GM18867 (cell line): ENCODE measurements at regions not wholly inside any gene's neighbourhood (a gene's known extent, or its start where the extent isn't known, plus 50 kb on each side); places are given as distances from the start of the nearest gene placed in this dataset.

ENCODE experiments used
- ATAC-seq: cut with Tn5 transposase; IDR thresholded peaks from one replicate; pipeline ENCODE4 v1.9.1; 2021; ENCODE audit warnings: mild to moderate bottlenecking, moderate library complexity; ENCODE audit not compliant: unreplicated experiment

- no peak for ATAC-seq
These were observed 59.3 kb downstream of the DDIT4L start for GRCh38 chr4:100130964-100131363.

GRCh38 chr4:100130491-100130890 is 59.8 kb downstream of the DDIT4L start:
- ATAC-seq = no peak

- no peak for ATAC-seq
These were observed 60.5 kb downstream of the DDIT4L start for GRCh38 chr4:100129774-100130173.

DNA sequence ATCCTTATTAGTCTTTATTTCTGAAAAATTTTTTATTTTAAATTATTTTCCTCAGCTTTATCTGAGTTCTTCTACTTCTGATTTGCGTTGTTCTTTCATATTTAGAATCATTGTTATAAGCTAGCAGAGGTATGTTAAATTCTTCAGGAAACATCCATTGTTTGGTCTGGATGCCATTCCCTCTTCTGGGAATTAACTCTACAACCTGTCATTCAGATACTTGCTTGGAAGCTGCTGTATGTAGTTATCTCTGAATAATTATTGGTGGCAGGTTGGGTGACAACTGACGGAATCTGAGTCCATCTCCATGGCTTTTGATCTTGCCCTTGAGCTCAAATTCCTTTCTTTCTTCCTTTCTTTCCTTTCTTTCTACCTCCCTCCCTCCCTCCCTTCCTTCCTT is 61.9 kb downstream of the DDIT4L start:
- ATAC-seq = no peak

- no peak for ATAC-seq
These were observed 65.6 kb downstream of the DDIT4L start for GRCh38 chr4:100124715-100125114.

DNA sequence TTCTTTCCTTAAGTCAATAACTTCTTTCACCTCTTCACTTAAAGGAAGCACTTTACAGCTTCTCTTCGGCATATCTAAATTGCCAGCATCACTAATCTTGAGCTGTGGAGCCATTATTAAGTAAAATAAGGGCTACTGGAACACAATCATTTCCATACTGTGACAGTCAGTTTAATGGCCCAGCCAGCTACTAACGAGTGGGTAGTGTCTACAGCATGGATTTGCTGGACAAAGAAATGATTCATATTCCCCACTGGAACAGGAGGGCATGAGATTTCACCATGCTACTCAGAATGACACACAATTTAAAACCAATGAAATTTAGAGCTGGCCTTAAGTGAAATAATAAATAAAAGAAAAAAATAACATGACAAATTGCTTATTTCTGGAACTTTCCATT is 72.1 kb downstream of the DDIT4L start:
- ATAC-seq = no peak

DNA sequence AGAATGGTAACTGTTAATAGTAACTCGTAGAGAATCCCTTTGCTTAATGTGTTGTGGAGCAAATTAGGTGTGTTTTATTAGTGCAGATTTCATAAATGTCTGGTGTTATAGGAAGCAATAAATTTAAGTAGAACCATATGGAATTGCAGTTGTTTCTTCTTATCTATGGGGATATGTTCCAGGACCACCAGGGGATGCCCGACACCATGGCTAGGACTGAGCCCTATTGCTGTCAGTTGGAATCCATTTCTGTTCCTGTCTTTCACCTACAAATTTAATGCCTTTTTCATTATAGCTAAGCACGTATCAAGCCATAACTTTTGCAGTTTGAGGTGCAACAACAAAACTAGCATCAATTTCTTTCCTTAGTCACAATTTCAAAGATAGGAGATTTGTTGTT is 72.5 kb downstream of the DDIT4L start:
- ATAC-seq = no peak

DNA sequence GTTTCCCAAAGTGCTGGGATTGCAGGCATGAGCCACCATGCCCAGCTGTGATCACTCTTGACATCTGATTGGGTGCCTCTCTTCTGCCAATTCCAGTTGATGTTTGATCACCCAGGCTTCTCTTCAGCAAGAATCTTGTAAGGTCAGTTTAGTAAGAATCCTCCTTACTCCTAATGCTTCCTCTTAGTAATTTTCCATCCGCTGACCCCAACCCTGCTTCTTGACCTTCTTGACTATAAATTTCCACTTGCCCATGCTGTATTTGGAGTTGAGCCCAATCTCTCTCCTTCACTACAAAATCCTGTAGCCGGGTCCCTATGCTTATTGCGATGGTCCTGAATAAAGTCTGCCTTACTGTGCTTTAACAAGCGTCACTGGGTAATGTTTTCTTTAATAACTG is 75.4 kb downstream of the DDIT4L start:
- no peak for ATAC-seq

DNA sequence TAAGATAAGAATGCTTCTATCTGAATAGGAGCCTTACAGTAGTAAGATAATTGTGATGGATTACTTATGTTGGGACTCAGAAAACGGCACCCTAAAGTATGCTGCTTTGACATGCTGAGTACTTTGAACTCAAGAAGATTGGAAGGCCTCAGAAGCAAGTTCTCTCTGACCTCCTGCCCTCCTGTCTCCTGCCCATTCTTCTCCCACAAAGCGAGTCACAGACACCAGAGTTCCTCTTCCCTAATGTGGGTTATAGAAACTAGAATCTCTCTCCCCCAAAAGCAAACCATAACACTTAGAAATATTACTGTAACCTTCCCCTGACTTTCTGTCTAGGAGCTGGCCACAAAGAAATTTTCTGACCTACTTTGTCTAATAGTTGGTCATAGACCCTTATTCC is 76.5 kb downstream of the DDIT4L start:
- no peak for ATAC-seq

DNA sequence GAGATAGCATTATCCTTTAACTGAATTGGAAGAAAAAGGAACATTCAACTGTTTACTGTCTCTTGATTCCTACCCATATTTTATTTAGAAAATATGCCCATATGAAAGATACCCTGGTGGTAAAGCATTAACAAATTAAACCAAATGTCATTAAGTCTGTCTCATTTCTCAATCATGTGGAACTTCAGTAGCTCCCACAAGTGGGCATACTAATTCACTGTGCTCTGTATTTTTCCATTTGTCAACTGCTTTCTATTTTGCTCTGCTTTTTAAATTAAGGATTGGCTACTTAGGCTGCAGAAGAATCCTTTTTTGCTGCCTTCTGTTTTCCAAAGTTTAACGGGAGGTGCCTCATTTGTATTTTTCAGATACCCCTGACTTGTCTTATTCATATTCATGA is 77.2 kb downstream of the DDIT4L start:
- no peak for ATAC-seq

DNA sequence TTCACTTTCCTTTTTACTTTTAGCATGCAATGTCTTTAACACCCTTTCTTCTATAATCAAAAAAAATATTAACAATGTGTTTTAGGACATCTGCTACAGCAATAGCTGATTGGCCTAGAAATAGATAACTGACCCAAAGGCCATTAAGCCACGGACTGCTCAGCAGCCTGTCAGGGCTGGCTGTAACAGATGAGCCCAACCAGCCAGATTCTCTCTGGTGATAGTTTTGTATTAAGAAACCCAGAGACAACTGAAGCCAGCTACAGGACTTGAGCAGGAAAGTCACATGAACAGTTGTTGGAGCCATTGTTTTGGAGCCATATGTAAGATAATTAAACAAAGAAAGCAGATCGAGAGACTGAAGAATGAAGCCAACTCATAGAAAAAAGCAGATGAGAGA is 80.3 kb downstream of the DDIT4L start:
- ATAC-seq = no peak

- no peak for ATAC-seq
These were observed 81.4 kb downstream of the DDIT4L start for GRCh38 chr4:100108869-100109268.

DNA sequence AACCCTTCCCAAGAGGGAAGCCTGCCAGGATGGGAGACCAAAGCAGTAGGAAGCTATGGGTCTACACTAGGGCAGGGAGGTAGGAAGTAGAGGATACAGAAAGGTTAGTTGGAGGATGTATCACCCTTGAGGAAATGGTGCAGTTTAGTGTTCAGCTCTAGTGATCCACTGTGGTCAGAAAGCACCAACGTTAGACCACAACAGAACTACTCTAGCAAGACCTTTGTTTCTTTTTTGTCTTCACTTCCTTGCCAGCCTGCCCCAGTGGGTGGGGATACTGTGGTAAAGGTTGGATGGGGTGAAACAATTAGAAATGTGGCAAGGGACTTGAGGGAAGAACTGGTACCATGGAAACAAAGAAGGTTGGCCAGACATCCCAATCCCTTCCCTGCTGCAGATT is 83.3 kb downstream of the DDIT4L start:
- ATAC-seq = peak; percentile 99

DNA sequence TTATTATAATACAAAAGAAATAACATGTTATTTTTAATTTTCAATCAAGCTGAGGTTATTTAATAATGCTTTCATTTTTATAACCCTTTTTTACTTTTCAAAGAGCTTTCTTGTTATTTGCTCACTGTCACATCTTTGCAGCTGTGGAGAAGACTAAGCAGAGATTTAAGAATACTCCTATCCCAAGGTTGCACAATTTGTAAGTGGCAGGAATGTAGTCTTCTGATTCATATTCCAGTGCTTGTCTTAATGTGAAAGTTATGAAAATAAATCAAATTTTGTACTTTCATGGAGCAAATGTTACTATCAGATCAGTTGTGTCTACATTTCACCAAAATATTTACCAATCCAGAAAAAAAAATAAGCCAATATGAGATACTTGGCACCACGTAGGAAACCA is 86.6 kb downstream of the DDIT4L start:
- no peak for ATAC-seq

DNA sequence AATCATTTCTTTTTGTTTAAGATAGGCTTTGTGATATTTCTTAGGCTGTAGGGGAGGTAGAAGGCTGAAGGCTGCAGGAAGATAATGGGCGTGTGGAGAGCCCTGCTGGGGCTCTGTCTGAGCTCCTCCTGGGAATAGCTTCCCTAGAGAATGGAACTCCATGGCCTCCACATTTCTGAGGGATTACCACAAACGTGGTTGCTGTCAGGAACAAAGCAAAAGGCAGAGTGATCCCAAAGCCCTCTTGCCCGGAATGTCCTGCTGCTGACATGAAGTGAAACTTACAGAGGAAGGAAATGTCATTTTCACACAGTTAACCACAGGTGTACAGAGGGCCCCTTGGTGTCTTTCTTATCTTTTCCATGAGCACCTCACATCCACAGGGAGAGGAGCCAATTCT is 89.3 kb downstream of the DDIT4L start:
- ATAC-seq = peak; percentile 83

- no peak for ATAC-seq
These were observed 90.5 kb downstream of the DDIT4L start for GRCh38 chr4:100099746-100100145.

DNA sequence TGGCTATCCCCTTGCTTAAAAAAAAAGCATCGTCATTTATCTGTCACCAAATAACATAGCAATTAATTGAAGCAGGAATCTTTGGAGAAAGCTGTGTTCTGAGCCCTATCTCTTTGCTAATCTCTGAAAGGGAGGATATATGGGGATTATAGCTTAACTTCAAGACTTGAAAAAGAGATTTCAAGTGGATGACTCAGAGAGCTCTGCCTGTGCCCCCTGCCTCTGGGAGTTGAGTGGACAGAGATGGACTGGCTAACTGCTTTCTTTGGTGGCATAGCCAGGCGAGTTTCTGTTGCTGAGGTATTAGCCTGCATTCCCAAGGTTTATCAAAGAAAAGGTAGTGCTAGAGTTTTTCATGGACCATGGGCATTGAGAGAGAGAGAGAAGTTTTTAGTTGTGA is 91.6 kb downstream of the DDIT4L start:
- ATAC-seq = no peak

DNA sequence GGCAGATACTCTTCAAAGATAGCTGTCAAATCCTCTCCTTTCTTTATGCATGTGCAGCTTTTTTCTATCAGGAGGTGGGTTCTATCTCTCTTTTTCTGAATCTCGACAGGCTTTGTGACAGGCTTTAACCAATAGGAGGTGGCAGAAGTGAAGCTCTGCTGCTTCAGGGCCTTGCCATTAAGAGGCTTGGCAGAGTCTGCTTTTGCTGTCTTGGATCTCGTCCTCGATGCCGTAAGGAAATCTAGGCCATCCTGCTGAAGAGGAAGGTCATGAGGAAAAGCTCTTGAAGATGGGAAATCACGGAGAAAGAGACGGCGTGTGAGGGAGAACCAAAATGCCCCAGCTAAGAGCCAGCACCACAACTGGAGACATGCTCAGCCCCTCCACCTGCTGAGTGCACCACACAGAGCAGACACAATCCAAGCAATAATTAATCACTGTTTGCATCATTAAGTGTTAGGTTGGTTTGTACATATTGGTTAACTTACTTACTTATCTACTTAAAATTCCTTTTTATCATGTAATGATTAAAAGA is 92.2 kb downstream of the DDIT4L start:
- no peak for ATAC-seq

DNA sequence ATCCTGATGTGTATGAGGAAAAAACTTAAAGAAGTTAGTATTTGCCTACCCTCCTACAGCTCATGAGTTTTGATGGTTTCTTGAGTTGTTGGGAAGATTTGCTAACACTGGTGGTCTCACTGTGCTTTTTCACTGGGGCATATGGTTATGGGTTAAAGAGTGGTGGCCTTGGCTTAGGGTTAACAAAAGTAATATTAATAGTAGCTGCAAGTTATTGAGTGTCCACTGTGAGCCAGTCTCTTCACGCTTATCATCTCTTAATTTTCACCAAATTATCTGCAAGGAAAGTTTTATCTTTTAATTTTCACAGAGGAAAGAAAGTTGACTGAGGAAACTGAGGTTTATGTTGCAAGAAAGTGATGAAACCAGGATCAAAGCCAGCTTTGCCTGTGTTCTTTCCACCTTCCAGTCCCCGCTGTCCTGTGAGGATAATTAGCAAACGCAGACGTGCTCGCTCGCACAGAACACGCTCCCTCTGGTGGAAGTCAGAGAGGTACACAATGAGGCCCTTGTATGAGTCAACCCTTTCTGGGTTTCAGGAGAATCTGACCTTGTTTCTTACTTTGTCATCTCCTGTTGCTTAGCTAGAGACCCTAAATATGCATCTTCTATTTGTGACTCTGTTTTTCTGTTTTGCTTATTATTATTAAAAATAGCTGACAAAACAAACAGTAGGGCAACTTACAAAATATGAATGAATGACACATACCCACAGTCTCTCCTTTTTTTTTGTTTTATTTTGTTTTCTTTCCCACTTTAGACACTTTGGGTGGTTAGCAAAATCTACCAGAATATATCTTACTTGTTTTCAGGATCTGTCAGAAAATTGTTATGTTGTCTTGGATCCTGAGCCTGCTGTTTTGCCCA is 94.3 kb downstream of the DDIT4L start:
- peak; percentile 93 for ATAC-seq

GRCh38 chr4:100093091-100093866 is 97.0 kb downstream of the DDIT4L start:
- ATAC-seq = peak; percentile 79

GRCh38 chr4:100087743-100088142 is 102.5 kb downstream of the DDIT4L start:
- no peak for ATAC-seq
